K562 (cell line): ENCODE measurements at regions not wholly inside any gene's neighbourhood (a gene's known extent, or its start where the extent isn't known, plus 50 kb on each side); places are given as distances from the start of the nearest gene placed in this dataset.

Experiments
- ATAC-seq: fragments of 200-7000 bp; cut with Tn5 transposase; 3 replicates; pipeline ENCODE4 v1.9.1; 2020; ENCODE audit warnings: moderate library complexity
- BruUV-seq: library from RNA; stranded (reverse); fragments of 400-500 nt; replicated peaks from 2 replicates; lab custom pipeline; 2021; lab: Mats Ljungman, UMichigan
- CTCF ChIA-PET: fragments of 300-600 bp; formaldehyde crosslinking; extraction: SDS; loops from one replicate; lab custom pipeline; 2021; ENCODE audit warnings: low intra/inter-chr PET ratio; lab: Yijun Ruan, JAX
- POLR2A ChIA-PET: fragments of 300-600, 350-650 bp; sonication (Branson Sonifier 250); formaldehyde crosslinking; extraction: SDS; loops from one replicate; lab custom pipeline; 2021; ENCODE audit warnings: antibody characterized with exemption, inconsistent platforms; lab: Yijun Ruan, JAX
- DNase-seq, 4 experiments: peaks; one replicate each; pipeline versions ENCODE4 v3.0.0 to v3.0.0-alpha.2; 2011 to 2018; ENCODE audit warnings: low spot score in 3 of 4, mixed read lengths in 3 of 4; ENCODE audit errors: extremely low read depth in 1 of 4
- FAIRE-seq: peaks from 2 replicates; lab custom pipeline; 2011; peaks lifted over from hg19 to GRCh38; lab: Jason Lieb, UNC
- H2AFZ ChIP-seq: 2 replicates; pipeline ENCODE4 v1.6.0; 2011; ENCODE audit warnings: low read depth, low read length, control low read depth, inconsistent platforms
- H3K27ac ChIP-seq: fragments of 200-600 bp; 3 replicates; pipeline ENCODE4 v1.8.0; 2011; ENCODE audit warnings: low read depth, mild to moderate bottlenecking, control low read depth, inconsistent platforms, low read length, moderate library complexity, mixed read lengths; ENCODE audit errors: extremely low read depth
- H3K27me3 ChIP-seq, 2 experiments: fragments of 300-600 bp in 1 of 2; 2 replicates in 1 of 2; 3 replicates in 1 of 2; pipeline versions ENCODE4 v1.6.0 to v1.8.0; 2011; ENCODE audit warnings: inconsistent platforms in 2 of 2, low read length in 2 of 2, mild to moderate bottlenecking in 1 of 2, mixed read lengths in 1 of 2, moderate library complexity in 1 of 2; ENCODE audit not compliant: control insufficient read depth in 2 of 2, insufficient read depth in 2 of 2
- H3K36me3 ChIP-seq: fragments of 300-600 bp; 3 replicates; pipeline ENCODE4 v1.8.0; 2011; ENCODE audit warnings: mild to moderate bottlenecking, low read length, inconsistent platforms; ENCODE audit not compliant: control insufficient read depth, insufficient read depth
- H3K4me1 ChIP-seq, 2 experiments: fragments of 200-600 bp in 1 of 2; replicated peaks in 1 of 2; 2 replicates in 1 of 2; 3 replicates in 1 of 2; pipeline versions ENCODE4 v1.5.1 to v1.8.0; 2011; ENCODE audit warnings: inconsistent platforms in 2 of 2, low read length in 2 of 2, mild to moderate bottlenecking in 1 of 2, mixed read lengths in 1 of 2, moderate library complexity in 1 of 2; ENCODE audit not compliant: control insufficient read depth in 2 of 2, insufficient read depth in 2 of 2
- H3K4me2 ChIP-seq: 2 replicates; pipeline ENCODE4 v1.6.1; 2011; ENCODE audit warnings: low read length, control low read depth, inconsistent platforms, mixed read lengths; ENCODE audit not compliant: insufficient read depth
- H3K4me3 ChIP-seq: fragments of 200-600 bp; sonication (generic), shearing (Covaris generic); 2 replicates; pipeline ENCODE4 v1.5.1; 2016; ENCODE audit warnings: control low read depth, inconsistent platforms
- H3K79me2 ChIP-seq: fragments of 200-600 bp; 3 replicates; pipeline ENCODE4 v1.8.0; 2011; ENCODE audit warnings: low read length, inconsistent platforms; ENCODE audit not compliant: control insufficient read depth, insufficient read depth
- H3K9ac ChIP-seq, 2 experiments: 2 replicates each; pipeline versions ENCODE4 v1.6.0 to v1.6.1; 2011; ENCODE audit warnings: low read depth in 2 of 2, low read length in 2 of 2, control low read depth in 1 of 2, inconsistent platforms in 1 of 2, mild to moderate bottlenecking in 1 of 2, mixed read lengths in 1 of 2; ENCODE audit not compliant: insufficient read depth in 1 of 2
- H3K9me1 ChIP-seq: one replicate; pipeline ENCODE4 v1.6.0; 2011; ENCODE audit warnings: inconsistent platforms, mild to moderate bottlenecking, low read length, moderate library complexity; ENCODE audit not compliant: control insufficient read depth, insufficient read depth
- H3K9me3 ChIP-seq: replicated peaks from 2 replicates; pipeline ENCODE4 v1.5.1; 2011; ENCODE audit warnings: low read depth, low read length, inconsistent platforms; ENCODE audit not compliant: control insufficient read depth, insufficient read depth
- H4K20me1 ChIP-seq: replicated peaks from 2 replicates; pipeline ENCODE4 v1.6.1; 2011; ENCODE audit warnings: low read length, inconsistent platforms, mixed read lengths; ENCODE audit not compliant: control insufficient read depth, insufficient read depth
- ETV6 ChIP-seq, 3 experiments: fragments of 150-350 bp in 1 of 3; sonication (generic) in 1 of 3; formaldehyde crosslinking in 1 of 3; IDR thresholded peaks; 2 replicates each; pipeline versions ENCODE4 v1.6.1 to v1.8.0; 2014 to 2022; ENCODE audit warnings: borderline replicate concordance in 2 of 3, low read depth in 2 of 3, antibody characterized with exemption in 1 of 3, low read length in 1 of 3, mild to moderate bottlenecking in 1 of 3, missing genetic modification reagents in 1 of 3
- GATA2 ChIP-seq: sonication (generic); formaldehyde crosslinking; IDR thresholded peaks from 2 replicates; pipeline ENCODE4 v1.4.0; 2020; ENCODE audit warnings: mild to moderate bottlenecking, missing genetic modification reagents
- KDM2B ChIP-seq: fragments of 250-450 bp; sonication (Bioruptor Pico); IDR thresholded peaks from 2 replicates; pipeline ENCODE4 v1.8.0; 2021; ENCODE audit warnings: mild to moderate bottlenecking, moderate library complexity
- KLF10 ChIP-seq: fragments of 250-450 bp; sonication (Bioruptor Pico); IDR thresholded peaks from 2 replicates; pipeline ENCODE4 v1.6.1; 2021; ENCODE audit warnings: matching md5 sums
- RBM25 ChIP-seq: fragments of 200-400 bp; formaldehyde crosslinking; IDR thresholded peaks from 2 replicates; pipeline ENCODE4 v1.6.1; 2018; ENCODE audit warnings: low read length, low read depth, moderate library complexity; ENCODE audit not compliant: severe bottlenecking
- SMARCB1 ChIP-seq: IDR thresholded peaks from 2 replicates; pipeline ENCODE4 v1.6.1; 2011; ENCODE audit warnings: improper control_type of control experiment, low read depth; ENCODE audit not compliant: insufficient read length
- SREBF1 ChIP-seq: fragments of 150-350 bp; IDR thresholded peaks from 2 replicates; pipeline ENCODE4 v1.6.1; 2014; ENCODE audit warnings: antibody characterized with exemption, low read depth, low read length, borderline replicate concordance
- THRAP3 ChIP-seq: fragments of 450-650 bp; IDR thresholded peaks from 2 replicates; pipeline ENCODE4 v1.6.1; 2016; ENCODE audit warnings: mild to moderate bottlenecking, inconsistent platforms, borderline replicate concordance
- XRCC4 ChIP-seq: IDR thresholded peaks from one replicate; pipeline ENCODE4 v1.6.1; 2011; ENCODE audit not compliant: insufficient read depth, insufficient read length; ENCODE audit errors: extremely low read depth
- ZNF707 ChIP-seq: fragments of 250-450 bp; sonication (Bioruptor Pico); conservative IDR thresholded peaks from 2 replicates; pipeline ENCODE4 v1.8.0; 2022; ENCODE audit warnings: inconsistent platforms, mild to moderate bottlenecking, moderate library complexity
- ZNF76 ChIP-seq: fragments of 250-450 bp; sonication (Bioruptor Pico); IDR thresholded peaks from 2 replicates; pipeline ENCODE4 v1.4.0; 2020; ENCODE audit warnings: mild to moderate bottlenecking, moderate library complexity, borderline replicate concordance
- WGBS: fragments of 100-300 bp; shearing (Covaris generic); methylation state at CpG from one replicate; pipeline ENCODE4 v1.1.6; 2016; ENCODE audit warnings: low coverage, mixed read lengths; ENCODE audit not compliant: insufficient coverage; ENCODE audit errors: missing lambda C conversion rate; 5-methylcytosine and 5-hydroxymethylcytosine counted together
- in situ Hi-C: fragments of 300-500 bp; cut with MboI; formaldehyde crosslinking; loops from 4 replicates; pipeline ENCODE4 v1.15.0; 2018; ENCODE audit warnings: inconsistent platforms, mixed read lengths
- intact Hi-C: fragments of 100-400 bp; cut with micrococcal nuclease; formaldehyde crosslinking; loops from 2 replicates; pipeline ENCODE4 v1.14.2; 2022

DNA sequence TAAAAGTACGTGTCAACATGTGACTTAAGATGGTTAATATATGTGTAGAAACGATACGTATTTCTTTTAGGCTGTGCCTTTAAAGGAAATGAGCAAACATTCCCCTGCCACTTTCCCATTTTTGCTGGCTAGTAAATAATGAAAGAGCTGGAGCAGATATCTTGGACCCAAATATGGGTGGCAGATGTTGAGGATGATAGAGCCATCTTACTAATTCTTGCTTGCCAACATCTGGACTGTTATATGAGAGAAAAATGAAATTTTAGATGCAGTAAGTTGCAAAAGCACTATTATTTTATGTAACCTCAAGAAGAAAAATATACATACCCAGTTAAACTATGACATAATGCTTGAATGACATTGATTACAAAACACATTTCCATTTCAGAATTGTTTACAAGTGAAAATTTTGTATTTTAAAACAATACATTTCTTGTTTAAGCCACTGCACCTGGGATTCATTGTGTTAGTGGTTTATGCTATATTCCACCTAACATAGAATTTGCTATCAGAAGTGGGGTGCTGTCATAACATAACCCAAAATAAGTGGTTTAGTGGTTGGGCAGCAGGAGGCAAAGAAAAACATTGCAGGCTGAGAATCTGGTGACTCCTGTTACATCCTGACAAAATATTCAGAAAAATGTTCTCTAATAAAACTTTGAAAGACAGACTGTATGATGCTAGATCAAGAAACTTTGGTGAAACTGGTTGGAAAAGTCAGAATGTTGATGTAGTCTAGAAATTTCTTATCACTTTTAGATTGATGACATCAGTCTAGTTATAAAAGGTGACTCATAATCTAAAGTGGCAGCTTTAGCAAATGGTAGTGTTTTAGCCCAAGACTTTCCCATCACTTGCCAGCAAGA is 305.0 kb downstream of the PTEN start:
- H3K79me2 ChIP-seq: no peaks in the 10 kb centered on the region
- no peaks in the 10 kb centered on the region for H3K4me1 ChIP-seq
- BruUV-seq: no TSS peak
- 3% methylated on average over 3 of the region's 3 CpGs for WGBS
- DNase-seq: no peak
- no peak overlapping the region for H3K9ac ChIP-seq
- ATAC-seq: no peak
- H3K27ac ChIP-seq: no peak overlapping the region
- H3K27me3 ChIP-seq: no peaks in the 10 kb centered on the region
- no peak for FAIRE-seq
- no peak overlapping the region for H3K4me3 ChIP-seq
- ChIA-PET CTCF (no interaction called here), POLR2A (no interaction called here)
- in situ Hi-C loops (no loop called here), intact Hi-C loops (no loop called here)
- no peaks in the 10 kb centered on the region for H3K9me1 ChIP-seq
- H3K4me2 ChIP-seq: no peak overlapping the region
- no peaks in the 10 kb centered on the region for H3K36me3 ChIP-seq
- no peaks in the 10 kb centered on the region for H4K20me1 ChIP-seq
- no peaks in the 10 kb centered on the region for H3K9me3 ChIP-seq
- TF ChIP-seq SREBF1 (no peak), ZNF707 (CRISPR knock-in tag) (peak; percentile 80)
- H2AFZ ChIP-seq: no peak overlapping the region

DNA sequence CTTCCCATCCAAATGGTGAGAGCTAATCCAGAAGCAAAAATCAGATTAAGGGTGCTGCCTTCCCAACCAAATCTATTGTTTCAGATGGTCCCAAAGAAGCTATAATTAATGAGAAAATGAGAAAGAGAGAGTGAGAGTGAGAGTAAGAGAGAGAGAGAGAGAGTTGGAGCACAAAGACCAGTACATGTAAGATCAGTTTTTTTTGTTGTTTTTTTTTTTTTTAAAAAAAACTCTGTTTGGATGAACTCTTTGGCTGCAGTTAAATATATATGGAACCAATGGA is 305.6 kb downstream of the PTEN start:
- Histone ChIP-seq H3K27ac (no peak overlapping the region), H3K36me3 (no peaks in the 10 kb centered on the region), H3K9me3 (no peaks in the 10 kb centered on the region), H3K4me1 (no peaks in the 10 kb centered on the region), H3K9ac (no peak overlapping the region), H3K79me2 (no peaks in the 10 kb centered on the region), H4K20me1 (no peaks in the 10 kb centered on the region), H3K9me1 (no peaks in the 10 kb centered on the region), H3K4me2 (no peak overlapping the region), H3K27me3 (no peaks in the 10 kb centered on the region), H3K4me3 (no peak overlapping the region), H2AFZ (no peak overlapping the region)
- no peak for FAIRE-seq
- intact Hi-C loops (no loop called here), in situ Hi-C loops (no loop called here)
- ChIA-PET POLR2A (no interaction called here), CTCF (no interaction called here)
- no peak for DNase-seq
- no peak for TF ChIP-seq SMARCB1
- no peak for TF ChIP-seq ETV6 (IDR thresholded peaks at IDR 0.05; ENCODE audit: borderline replicate concordance in 1 of 2, low read depth in 2 of 2, low read length in 1 of 2)
- no peak for TF ChIP-seq ETV6 (CRISPR knock-in tag; IDR thresholded peaks at IDR 0.05; ENCODE audit: borderline replicate concordance)
- TF ChIP-seq XRCC4: no peak
- no peak for TF ChIP-seq KLF10 (CRISPR knock-in tag)
- no peak for TF ChIP-seq RBM25
- TF ChIP-seq KDM2B (CRISPR knock-in tag): no peak
- no peak for TF ChIP-seq THRAP3
- no peak for TF ChIP-seq GATA2 (CRISPR knock-in tag)
- TF ChIP-seq ZNF76 (CRISPR knock-in tag): no peak
- ATAC-seq: no peak
- BruUV-seq: no TSS peak
